GM06990 (cell line): ENCODE measurements at regions not wholly inside any gene's neighbourhood (a gene's known extent, or its start where the extent isn't known, plus 50 kb on each side); places are given as distances from the start of the nearest gene placed in this dataset.

Source experiments
- DNase-seq: peaks from one replicate; pipeline ENCODE4 v3.0.0-alpha.2; 2011; ENCODE audit not compliant: insufficient read length; ENCODE audit errors: extremely low read depth
- H3K27me3 ChIP-seq: replicated peaks from 2 replicates; pipeline ENCODE4 v1.6.0; 2011; ENCODE audit warnings: low read length; ENCODE audit not compliant: control insufficient read depth, insufficient read depth
- H3K36me3 ChIP-seq: 2 replicates; pipeline ENCODE4 v1.5.1; 2011; ENCODE audit warnings: low read length; ENCODE audit not compliant: control insufficient read depth, insufficient read depth
- H3K4me3 ChIP-seq: replicated peaks from 2 replicates; pipeline ENCODE4 v1.5.1; 2011; ENCODE audit warnings: low read depth, mild to moderate bottlenecking, control low read depth, low read length
- TF ChIP-seq, protein P1 (sequence below): IDR thresholded peaks from 2 replicates; pipeline ENCODE4 v1.5.1; 2011; ENCODE audit warnings: low read length, control low read depth, mild to moderate bottlenecking, inconsistent platforms; ENCODE audit not compliant: insufficient read depth, poor library complexity, severe bottlenecking

DNA sequence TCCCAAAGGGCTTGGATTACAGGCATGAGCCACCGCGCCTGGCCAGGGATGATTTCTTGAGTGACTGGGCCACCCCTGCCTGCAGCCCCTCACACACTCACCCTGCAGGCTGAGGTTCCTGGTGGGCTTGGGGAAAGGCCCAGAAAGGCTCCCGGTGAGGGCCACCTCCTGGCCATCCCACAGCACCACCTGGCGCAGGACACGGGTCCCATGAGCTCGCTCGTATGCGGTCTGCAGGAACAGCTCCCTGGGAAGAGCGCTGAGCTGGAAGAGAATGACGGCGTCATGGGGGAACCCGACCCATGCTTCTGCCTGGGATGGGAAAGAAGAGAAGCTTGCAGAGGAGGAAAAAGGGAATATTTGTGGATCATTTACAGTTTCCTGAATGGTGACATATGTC lies 59.3 kb downstream of the RMI2 start:
- no peaks in the 10 kb centered on the region for H3K36me3 ChIP-seq
- TF ChIP-seq, protein P1, sequence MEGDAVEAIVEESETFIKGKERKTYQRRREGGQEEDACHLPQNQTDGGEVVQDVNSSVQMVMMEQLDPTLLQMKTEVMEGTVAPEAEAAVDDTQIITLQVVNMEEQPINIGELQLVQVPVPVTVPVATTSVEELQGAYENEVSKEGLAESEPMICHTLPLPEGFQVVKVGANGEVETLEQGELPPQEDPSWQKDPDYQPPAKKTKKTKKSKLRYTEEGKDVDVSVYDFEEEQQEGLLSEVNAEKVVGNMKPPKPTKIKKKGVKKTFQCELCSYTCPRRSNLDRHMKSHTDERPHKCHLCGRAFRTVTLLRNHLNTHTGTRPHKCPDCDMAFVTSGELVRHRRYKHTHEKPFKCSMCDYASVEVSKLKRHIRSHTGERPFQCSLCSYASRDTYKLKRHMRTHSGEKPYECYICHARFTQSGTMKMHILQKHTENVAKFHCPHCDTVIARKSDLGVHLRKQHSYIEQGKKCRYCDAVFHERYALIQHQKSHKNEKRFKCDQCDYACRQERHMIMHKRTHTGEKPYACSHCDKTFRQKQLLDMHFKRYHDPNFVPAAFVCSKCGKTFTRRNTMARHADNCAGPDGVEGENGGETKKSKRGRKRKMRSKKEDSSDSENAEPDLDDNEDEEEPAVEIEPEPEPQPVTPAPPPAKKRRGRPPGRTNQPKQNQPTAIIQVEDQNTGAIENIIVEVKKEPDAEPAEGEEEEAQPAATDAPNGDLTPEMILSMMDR: no peak
- H3K4me3 ChIP-seq: no peak overlapping the region
- no peak for DNase-seq
- H3K27me3 ChIP-seq: no peaks in the 10 kb centered on the region; the same call in 1 of the 2 replicates

DNA sequence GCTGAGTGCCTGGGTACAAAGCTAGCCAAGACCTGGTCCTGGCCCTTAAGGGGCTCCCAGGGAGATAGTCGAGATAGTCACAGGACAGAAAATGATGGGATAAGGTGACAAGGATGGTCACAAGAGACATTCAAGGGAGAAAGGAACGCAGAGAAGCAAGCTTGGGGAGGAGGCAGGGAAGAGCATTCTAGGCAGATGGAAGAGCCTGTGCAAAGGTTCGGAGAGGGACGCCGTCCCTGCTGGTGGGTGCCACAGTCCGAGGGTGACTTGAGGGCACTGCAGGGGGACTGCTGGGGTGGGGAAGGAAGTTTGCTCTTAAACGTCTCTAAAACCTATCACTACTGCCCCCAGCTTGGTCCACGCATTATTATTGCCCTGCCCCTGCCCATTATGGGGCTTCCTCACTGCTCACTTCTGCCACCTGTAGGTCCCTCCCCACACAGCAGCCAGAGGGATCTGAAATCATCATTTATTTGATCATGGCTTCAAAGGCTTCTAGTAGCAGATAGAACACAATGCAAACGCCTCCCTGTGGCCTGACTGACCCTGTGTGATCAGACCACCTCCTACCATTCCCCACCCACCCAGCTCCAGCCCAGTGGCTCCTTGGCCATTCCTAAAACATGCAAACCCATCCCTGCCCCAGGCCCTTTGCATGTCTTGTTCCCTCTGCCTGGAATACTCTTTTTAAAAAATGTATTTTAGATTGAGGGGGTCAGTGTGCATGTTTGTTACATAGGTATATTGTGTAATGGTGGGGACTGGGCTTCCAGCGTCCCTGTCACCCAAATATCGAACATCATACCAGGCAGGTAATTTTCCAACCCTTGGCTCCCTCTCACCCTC lies 60.3 kb downstream of the RMI2 start:
- TF ChIP-seq, protein P1: peak; percentile 75
- Histone ChIP-seq H3K4me3 (no peak overlapping the region), H3K27me3 (no peaks in the 10 kb centered on the region; the same call in 1 of the 2 replicates), H3K36me3 (no peaks in the 10 kb centered on the region)
- no peak for DNase-seq

DNA sequence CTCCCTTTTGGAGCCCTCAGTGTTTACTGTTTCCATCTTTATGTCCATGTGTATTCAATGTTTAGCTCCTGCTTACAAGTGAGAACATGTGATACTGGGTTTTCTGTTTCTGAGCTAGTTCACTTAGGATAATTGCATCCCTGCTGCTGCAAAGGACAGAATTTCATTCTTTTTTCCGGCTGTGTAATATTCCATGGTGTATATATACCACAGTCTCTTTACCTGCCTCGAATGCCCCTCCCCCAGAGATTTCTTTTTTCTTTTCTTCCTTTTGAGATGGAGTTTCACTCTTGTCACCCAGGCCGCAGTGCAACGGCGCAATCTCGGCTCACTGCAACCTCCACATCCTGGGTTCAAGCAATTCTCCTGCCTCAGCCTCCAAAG lies 60.9 kb downstream of the RMI2 start:
- DNase-seq: no peak
- H3K27me3 ChIP-seq: no peaks in the 10 kb centered on the region; the same call in 1 of the 2 replicates
- TF ChIP-seq, protein P1: no peak
- H3K4me3 ChIP-seq: no peak overlapping the region
- H3K36me3 ChIP-seq: no peaks in the 10 kb centered on the region

DNA sequence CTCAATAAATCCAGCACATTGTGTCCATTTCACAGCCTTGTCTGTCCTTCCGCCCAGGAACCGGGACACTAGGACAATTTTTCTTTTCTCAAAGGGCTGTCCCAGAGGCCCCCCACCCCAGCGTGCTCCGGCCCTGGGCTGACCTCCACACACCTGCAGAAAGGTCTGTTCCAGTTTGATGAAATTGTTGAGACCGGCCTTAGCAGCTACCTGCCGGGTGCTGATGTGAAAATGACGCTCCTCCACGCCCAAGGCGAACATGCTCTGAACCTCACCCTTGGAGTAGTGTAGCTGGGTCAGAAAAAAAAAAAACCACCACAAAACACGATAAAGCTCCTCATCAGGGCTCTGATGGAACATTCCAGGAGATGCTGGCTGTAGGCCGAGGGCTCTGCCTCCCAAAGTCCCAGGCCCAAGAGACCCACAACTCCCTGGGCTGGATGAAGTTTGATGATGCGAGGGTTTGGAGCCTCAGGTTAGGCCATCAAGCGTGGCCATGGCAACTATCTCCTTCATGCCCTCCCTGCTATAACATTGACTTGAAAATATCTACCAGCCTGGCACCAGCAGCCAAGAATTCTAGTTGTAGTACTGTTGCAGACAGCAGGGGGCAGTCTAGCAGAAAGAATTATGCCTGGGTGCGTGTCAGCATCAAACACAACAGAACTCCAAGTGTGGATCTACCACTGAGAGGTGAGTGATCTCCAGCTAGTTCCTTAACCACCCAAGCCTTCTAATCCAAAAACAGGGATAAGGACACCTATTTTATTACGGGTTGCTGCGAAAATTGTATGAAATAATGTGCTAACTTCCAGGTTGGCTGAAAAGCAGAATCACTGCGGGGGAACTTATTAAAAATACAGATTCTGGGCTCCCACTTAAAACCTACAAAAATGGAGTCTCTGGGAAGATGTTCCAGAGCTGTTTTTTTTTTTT lies 62.1 kb downstream of the RMI2 start:
- H3K4me3 ChIP-seq: no peak overlapping the region
- peak; percentile 41 for DNase-seq
- TF ChIP-seq, protein P1: peak; percentile 69
- no peaks in the 10 kb centered on the region; the same call in 1 of the 2 replicates for H3K27me3 ChIP-seq
- H3K36me3 ChIP-seq: no peaks in the 10 kb centered on the region

DNA sequence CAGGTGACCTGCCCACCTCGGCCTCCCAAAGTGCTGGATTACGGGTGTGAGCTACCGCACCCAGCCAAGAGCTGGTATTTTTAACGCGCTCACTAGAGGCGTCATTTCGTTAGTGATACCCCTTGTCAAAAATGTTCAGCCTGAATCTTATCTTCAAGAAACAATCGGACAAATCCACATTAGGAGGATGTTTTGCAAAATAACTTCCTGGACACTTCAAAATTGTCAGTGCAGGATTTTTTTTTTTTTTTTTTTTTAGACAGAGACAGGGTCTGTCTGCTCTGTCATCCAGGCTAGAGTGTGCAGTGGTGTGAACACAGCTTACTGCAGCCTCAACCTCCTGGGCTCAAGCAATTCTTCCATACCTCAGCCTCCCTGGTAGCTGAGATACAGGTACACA lies 63.0 kb downstream of the RMI2 start:
- no peak overlapping the region for H3K4me3 ChIP-seq
- TF ChIP-seq, protein P1: no peak
- no peak for DNase-seq
- no peaks in the 10 kb centered on the region; the same call in 1 of the 2 replicates for H3K27me3 ChIP-seq
- H3K36me3 ChIP-seq: no peaks in the 10 kb centered on the region
